ENCODE measurements at regions not wholly inside any gene's neighbourhood (a gene's known extent, or its start where the extent isn't known, plus 50 kb on each side); places are given as distances from the start of the nearest gene placed in this dataset.
A peak's percentile ranks its signal among the peaks of the same experiment; 100 is the strongest.

GRCh38 chr9:89920951-89921350 is 316.1 kb downstream of the GADD45G start:
- DNase-seq: no peak

GRCh38 chr9:89922099-89922498 is 317.3 kb downstream of the GADD45G start:
- no peak for DNase-seq

GRCh38 chr9:89923174-89923573 is 318.4 kb downstream of the GADD45G start:
- no peak for DNase-seq

DNA sequence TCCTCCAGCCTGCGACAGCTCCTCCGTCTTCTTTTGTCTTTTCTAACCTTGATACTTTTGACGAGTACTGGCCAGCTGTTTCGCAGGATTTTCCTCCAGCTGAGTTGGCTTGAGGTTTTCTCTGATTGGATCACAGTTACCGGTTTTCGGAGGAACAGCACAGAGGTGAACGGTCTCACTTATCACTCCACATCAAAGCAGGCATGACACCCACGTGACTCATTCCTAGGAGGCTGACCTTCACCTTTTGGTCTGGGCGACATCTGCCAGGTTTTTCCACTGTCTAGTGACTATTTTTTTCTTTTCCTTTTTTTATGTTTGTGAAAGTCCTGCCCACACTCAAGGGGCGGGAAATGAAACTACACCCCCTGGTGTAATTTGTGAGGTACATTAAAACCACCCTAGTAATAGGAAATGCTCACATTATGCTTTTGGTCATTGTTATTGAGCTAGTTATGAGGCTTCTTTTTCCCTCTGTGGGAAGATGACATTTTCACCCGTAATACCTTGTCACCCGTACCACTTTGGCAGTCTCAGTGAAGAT is 319.2 kb downstream of the GADD45G start:
- peak; percentile 22 for DNase-seq

GRCh38 chr9:89924611-89925010 is 319.8 kb downstream of the GADD45G start:
- no peak for DNase-seq

DNA sequence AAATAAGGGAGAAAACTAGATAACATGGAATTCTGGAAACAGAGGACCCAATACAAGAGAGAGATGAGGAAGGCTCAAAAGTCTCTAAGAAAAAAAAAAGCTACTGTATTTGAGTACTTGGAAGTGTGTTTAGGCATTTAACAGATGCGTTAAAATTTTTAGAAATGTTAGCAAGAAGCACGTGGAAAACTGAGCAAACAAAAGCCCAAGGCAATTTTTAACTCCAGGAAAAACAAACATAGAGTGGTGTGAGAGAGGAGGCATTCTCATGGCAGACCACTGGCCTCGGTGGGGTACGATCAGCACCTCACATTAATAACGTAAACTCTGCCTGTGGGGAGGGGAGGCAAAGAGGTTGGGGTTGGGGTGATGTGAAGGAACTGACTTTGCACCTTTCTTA is 321.4 kb downstream of the GADD45G start:
- no peak for DNase-seq

DNA sequence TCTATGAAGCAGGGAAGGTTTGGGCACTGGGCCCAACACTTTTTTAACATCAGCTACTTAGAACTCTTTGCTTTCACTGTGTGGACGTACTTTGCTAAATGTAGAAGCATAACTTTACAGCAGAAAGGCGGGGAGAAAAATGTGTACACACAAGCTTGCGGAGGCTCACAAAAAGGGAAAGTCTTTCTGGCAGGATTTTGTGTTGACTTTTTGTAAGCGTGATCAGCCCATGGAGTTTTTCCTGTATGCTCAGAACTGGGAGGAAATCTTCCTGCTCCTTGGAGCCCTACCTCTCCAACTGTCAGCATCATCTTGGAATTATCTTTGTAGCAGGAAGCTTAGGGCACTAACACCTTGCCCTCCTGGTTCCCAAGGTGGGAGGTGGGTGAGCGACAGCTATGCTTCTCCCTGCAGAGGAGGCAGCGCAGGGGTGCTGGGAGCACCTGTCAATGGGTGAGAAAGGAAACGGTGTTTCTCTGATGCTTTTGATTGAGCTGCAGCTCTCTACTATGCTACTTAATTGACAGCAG is 321.9 kb downstream of the GADD45G start:
- no peak for DNase-seq

GRCh38 chr9:89928106-89928505 is 323.3 kb downstream of the GADD45G start:
- no peak for DNase-seq

- no peak for DNase-seq
Measured at GRCh38 chr9:89928521-89929275, 323.9 kb downstream of the GADD45G start.

- no peak for DNase-seq
Measured at GRCh38 chr9:89929315-89929672, 324.5 kb downstream of the GADD45G start.

GRCh38 chr9:89929673-89930480 is 325.1 kb downstream of the GADD45G start:
- peak; percentile 10 for DNase-seq

- no peak for DNase-seq
Measured at GRCh38 chr9:89933578-89933977, 328.8 kb downstream of the GADD45G start.

DNA sequence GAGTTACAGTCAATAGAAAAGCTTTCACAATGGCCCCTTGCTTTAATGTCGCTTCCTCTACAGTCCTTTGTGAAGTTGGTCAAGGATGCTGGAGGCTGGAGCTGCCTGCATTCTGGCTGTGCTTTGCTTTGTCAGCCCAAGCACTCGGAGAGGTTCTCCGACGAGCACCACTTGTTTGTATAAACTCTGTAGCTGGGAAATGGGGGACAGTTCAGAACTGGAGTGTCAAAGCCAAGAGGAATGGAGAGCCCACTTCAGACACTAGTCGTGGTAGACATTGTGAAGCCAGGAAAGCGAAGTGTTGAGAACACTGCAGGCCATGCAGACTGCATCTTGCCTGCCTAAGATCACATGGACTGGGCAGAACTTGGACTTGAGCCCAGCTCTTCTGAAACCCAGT is 330.3 kb downstream of the GADD45G start:
- no peak for DNase-seq

GRCh38 chr9:89935801-89936200 is 331.0 kb downstream of the GADD45G start:
- no peak for DNase-seq

DNA sequence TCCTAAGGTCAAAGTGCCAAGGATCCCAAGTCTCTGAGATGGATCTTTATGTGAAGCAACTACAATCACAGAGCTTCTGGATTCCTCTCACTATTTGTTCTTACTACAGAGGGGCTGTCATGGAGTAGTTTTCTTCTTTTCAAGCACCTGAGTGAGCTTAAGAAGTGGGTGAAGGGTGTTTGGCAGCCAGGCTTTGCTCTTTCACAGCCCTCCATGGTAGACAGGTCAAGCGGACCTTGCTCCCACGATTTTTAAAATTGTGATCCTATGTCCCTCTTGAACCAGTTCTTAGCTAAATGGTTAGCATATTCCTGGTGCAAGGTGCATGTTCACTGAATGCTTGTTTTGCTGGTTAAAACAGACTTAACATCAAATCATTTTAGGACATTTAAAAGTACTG is 332.2 kb downstream of the GADD45G start:
- no peak for DNase-seq

- DNase-seq: no peak
Measured at GRCh38 chr9:89939181-89939580, 334.4 kb downstream of the GADD45G start.

DNA sequence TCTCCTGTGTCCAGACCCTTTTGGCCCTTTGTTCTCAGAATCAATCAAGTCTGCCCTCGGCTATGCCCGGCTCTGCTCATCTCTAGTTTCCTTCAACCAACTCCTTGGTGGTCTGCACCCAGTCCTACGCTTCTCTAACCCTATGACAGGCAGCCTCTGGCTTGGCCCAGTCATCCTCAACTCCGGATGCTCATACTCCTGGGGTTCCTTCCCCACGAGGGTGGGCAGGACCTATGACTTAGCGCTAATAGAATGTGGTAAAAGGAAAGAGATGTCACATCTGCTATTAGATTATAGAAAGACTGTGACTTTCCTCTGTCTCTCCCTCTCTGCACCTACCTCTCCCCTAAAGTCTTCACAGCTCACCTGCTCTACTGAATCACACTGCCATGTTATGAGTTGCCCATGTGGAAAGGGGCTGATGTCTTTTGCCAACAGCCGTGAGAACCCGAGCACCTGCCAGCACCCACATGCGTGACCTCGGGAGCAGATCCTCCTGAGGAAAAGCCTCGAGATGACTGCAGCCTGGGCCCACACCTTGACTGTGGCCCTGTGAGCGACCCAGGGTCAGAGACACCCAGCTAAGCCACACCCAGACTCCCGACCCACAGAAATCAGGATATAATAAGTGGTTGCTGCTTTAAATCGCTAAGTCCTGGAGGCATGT is 334.9 kb downstream of the GADD45G start:
- DNase-seq: no peak

- no peak for DNase-seq
Measured at GRCh38 chr9:89940625-89941024, 335.8 kb downstream of the GADD45G start.

- DNase-seq: peak; percentile 32
Measured at GRCh38 chr9:89941875-89942274, 337.1 kb downstream of the GADD45G start.

DNA sequence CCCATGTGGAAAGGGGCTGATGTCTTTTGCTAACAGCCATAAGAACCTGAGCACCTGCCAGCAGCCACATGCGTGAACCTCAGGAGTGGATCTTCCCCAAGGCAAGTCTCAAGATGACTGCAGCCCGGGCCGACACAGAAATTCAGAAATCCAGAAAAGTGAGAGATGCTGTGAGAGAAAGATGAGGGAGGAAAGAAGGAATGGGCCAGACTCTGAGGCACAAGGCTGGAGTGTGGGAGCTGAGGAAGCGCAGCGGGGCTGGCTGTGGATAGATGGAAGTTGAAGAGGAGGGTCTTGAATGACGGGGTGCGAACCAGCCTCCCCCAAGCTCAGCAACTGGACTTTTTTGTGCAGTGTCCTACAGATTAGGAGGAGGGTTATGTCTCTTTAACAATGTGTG is 337.8 kb downstream of the GADD45G start:
- no peak for DNase-seq

DNA sequence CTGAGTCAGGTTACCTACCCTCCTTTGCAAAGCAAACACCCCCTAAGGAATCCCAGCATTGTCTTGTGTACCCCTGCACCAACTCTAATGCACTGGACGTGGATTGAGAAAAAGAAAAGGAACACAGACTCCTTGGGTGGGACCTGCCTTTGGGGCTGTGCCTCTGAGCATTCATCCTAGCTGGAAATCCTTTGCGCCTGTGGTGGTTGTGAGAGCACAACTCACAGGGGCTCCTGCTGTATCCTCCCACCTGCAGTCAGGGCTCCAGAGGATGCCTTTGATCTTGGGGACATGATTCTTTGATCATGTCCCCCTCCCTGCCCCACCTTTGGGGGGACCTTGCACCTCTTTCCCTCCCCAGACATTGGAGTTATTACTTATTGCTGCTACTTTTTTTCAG is 338.5 kb downstream of the GADD45G start:
- DNase-seq: no peak

- DNase-seq: no peak
Measured at GRCh38 chr9:89943728-89944127, 338.9 kb downstream of the GADD45G start.

DNA sequence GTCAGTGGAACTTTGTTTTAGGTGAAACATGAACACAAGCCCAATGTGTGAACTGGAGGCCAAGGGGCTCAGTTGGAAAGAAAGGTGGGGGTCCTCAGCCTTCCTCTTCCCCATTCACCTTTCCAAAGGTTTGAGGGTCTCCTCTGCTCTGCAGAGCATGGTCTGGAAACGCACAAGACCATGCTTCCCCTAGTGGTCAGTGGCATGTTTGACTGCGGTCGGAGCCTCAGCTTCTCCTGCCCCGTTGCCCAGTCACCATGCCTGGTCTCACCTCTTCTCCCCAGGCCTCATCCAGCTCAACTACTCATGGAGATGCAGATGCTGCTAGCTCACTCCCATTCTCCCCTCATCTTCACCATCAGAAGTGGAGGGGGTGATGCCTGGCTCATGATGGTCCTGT is 340.3 kb downstream of the GADD45G start:
- DNase-seq: no peak
